NCI-H446 treated with DMSO at 0.1 percent for 48 hours (cell line): ENCODE measurements at regions not wholly inside any gene's neighbourhood (a gene's known extent, or its start where the extent isn't known, plus 50 kb on each side); places are given as distances from the start of the nearest gene placed in this dataset.
"Not testable (repeated sequence)": the region's sequence is repeated elsewhere in the genome, so short reads cannot be mapped to it uniquely, and the experiment has no call there.

Experiments
- DNase-seq: peaks from one replicate; lab custom pipeline; 2025; lab: John Stamatoyannopoulos, UW

DNA sequence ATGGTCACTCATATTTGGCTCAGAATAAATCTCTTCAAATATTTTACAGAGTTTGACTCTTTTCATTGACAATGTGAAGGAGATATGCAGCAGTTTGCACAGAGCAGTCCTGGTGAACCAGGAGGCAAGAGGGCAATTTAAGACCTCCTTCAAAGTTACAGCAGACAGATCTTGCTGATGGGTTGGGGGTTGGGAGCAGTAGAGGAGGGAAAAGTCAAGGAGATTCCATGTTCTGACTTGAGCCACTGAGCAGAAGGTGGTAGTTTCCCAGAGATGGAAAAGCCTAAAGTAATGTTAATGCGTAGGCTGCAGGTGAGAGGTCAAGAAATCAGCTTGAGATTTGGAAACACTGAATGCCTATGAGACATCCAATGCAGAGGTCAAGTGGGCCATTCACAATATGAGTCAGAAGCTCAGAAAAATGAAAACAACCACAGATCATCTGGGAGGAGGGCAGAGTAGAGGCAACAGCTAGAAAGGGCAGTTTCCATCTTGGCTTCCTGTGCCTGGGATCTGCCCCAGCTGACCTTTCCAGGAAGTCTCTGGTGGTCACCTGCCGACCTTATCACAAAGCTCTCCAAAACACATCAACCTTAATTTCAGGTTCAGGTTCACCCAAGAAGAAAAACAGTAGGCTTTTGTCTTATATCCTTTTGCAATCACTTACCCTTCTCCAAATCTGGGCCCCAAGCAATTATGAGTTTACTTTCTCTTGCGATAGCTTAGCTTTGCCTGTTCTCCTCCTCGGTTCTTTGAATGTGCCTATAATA, 197.5 kb upstream of the ARL4C start:
- DNase-seq, result no peak

DNA sequence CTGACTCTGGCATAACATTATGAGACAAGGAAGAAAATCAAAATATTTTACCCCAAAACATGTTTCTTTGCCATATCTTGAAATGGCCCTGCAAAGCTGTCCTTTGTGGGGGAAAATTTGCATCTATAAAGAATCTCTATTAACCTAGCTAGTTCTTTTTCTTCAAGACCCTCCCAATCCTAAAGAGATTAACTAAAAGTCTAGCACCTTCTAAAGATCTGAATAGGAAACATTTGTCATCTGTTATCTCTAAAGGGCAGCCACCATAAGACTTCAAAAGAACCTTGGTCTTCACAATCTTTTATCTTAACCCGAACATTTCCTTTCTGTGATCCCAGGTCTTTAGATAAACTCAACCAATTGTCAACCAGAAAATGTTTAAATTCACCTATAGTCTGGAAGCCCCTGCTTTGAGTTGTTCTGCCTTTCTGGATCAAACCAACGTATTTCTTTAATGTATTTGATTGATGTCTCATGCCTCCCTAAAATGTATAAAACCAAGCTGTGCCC, 196.9 kb upstream of the ARL4C start:
- DNase-seq, result not testable (repeated sequence)

GRCh38 chr2:234693191-234693590, 196.3 kb upstream of the ARL4C start:
- not testable (repeated sequence) for DNase-seq

GRCh38 chr2:234691968-234692955, 195.4 kb upstream of the ARL4C start:
- no peak for DNase-seq

DNA sequence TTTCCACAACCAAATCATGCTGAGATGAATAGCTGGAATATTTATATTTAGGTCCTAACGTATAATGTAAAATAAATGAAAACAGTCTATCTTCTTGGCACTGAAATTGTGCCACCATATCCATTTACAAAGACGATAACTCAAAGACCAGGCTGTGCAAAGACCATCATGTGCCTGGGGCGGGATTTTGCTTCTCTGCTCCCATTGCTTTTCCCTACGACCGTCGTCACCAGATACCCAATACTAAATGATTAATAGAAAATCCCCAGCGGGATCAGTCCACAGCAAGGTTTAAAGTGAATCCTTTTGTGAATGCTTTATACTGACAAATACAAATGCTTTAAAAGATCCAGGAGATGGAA, 194.3 kb upstream of the ARL4C start:
- DNase-seq, result peak; percentile 49

- peak; percentile 57 for DNase-seq
Observed at GRCh38 chr2:234690569-234691213, 193.8 kb upstream of the ARL4C start.

- DNase-seq, result no peak
Observed at GRCh38 chr2:234689911-234690379, 193.1 kb upstream of the ARL4C start.

GRCh38 chr2:234687718-234688475, 191.0 kb upstream of the ARL4C start:
- no peak for DNase-seq

DNA sequence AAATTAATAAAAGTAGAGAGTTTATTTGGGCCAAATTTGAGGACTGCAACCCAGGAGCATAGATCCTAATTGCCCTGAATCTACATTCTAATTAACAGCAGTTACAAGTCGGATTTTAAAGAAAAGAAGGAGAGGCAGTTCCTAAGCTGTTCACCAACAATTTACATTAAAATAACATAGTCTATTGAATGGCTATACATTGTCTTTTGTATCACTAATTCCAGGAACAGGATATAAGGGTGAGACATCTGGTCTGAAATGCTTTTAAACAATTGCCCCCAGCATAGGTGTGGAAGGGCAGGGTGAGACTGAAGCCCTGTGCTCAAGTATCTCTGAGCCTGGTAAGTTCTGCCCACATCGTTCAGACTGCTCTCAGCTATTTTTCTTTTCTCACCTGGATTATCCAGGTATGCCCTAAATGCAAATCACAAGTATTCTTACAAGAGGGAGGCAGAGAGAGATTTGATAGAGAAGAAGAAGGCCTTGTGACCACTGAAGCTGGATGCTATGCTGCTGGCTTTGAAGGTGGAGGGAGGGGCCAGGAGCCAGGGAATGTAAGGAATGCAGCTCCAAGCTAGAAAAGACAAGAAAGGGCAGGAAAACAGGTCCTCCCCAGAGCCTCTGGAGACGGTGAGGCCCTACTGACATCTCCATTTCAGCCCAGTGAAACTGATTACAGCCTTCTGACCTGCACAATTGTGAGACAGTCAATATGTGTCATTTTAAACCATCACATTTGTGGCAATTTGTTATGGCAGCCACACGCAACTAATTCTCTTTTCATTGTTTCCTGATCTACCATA, 189.4 kb upstream of the ARL4C start:
- no peak for DNase-seq

DNA sequence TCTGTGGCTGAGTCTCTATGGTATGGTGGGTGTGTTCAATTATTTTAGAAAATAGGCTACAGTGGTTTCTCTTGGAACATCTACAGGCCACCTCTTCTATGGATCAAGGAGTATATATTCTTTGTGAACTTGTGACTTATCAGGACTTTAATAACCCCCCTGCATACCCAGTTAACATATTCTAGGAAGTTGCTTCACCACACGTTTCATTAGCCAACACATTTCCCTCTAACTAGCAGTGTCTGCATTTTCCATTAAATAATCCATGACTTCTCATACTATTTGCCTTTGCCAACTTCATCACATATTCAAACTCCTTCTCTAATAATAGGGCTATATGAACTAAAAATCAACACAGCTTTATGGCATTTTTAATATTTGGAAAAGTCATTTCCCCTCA, 187.6 kb upstream of the ARL4C start:
- no peak for DNase-seq

- no peak for DNase-seq
Observed at GRCh38 chr2:234683950-234684349, 187.1 kb upstream of the ARL4C start.

DNA sequence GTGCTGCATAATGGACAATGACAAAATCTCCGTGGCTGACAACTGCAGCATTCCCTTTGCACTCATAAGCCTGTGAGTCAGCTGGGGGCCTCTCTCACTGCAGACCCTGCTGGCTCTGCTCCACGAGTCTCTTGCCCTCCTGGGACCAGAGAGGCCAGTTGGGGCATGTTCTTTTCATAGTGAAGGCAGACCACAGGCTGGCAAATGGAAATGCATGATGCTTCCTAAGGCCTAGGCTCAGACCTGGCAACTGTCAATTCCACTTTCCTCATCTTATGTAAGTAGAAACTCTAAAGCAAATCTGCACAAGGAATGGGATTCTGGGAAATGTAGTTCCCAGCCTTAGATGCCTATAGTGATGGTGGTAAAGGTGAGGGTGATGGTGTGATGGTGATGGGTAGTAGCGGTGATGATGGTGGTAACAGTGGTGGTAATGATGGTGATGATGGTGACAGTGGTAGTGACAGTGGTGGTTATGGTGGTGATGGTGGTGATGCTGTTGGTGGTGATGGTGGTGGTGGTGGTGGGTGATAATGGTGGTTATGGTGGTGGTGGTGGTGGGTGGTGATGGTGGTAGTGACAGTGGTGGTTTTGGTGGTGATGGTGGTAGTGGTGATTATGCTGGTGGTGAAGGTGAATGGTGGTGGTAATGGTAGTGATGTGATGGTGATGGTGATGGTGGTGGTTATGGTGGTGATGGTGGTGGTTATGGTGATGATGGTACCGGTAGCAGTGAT, 185.8 kb upstream of the ARL4C start:
- DNase-seq, result peak; percentile 66

- DNase-seq, result no peak
Observed at GRCh38 chr2:234680688-234681619, 184.1 kb upstream of the ARL4C start.

DNA sequence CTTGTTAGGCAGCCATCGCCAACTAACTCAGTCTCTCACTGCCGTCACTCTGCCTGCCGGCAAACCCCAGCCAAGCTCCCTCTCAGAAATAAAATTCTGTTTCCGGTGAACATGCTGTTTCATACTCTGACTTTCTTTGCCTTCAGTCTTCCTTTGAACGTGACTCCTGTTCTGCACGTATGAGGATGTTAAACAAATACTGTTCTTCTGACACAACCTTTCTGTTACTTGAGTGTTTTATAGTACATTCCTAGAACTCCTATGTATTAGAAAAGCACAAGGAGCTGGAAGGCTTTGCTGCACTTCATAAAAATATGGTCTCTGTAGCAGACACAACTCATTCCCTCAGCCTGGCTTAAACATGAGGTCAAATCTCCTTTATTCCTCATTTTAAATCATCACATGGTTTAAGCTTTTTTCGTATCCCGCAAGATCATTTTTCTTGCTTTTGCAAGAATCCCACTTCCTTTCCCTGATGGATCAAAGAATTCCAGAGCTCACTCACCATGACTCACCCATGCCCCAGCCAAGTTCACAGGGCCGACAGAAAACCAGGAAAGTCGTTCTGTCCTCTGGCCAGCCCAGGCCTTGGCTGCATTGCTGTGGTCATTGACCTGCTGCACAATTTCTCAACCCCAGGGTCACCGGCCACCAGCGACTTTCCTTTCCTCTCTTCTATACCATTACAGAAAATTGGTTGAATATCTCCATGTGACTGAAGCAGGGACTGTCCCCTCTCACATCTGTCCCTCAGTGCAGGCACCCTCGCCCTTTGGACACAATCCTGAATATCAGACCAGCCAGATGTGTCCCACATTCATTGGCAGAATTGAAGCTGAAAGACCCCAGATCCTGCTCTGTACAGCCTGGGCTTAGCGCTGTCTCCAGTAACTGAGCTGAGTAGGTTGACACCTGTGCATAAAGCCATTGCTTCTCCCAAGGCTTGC, 183.1 kb upstream of the ARL4C start:
- DNase-seq, result no peak

DNA sequence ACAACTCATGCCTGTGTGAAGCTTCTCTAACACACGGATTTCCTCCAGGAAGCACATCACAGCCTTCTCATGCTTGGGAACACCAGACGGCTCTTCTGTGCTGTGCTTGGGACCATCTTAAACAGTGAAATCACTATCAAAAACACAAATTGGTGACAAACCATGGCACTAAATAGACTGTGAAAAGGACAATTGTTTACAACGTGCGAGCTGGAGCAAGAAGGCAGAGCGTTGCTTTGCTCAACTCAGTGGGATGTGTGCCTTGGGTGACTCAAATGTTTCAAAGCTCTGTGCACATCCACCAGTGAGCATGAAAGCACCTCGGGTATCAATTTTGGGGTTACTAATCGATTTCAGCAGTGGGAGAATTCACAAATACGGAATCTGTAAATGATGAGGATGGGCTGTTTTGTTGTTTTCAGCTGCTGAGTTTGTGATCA, 182.4 kb upstream of the ARL4C start:
- DNase-seq, result no peak

DNA sequence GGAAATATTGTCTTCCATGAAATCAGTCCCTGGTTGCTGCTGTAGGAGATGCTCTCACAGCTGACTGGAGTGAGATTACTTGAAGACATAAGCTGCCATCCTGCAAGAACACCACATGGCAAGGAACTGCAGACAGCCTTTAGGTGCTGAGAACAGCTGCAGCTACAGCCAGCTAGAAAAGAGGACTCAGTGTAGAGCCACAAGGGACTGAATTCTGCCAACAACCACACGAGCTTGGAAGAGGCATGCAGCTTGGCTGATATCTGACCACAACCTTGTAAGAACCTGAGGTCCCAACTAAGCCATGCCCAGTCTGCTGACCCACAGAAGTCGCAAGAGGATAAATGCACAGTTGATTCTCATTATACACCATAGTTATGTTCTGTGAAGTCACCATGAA, 181.8 kb upstream of the ARL4C start:
- no peak for DNase-seq

- no peak for DNase-seq
Observed at GRCh38 chr2:234677758-234678538, 181.1 kb upstream of the ARL4C start.
